Skin of body (tissue), 1 donor: ENCODE measurements at regions not wholly inside any gene's neighbourhood (a gene's known extent, or its start where the extent isn't known, plus 50 kb on each side); places are given as distances from the start of the nearest gene placed in this dataset.

Experiments used
- DNase-seq: peaks from one replicate; lab custom pipeline; 2025; lab: John Stamatoyannopoulos, UW

DNA sequence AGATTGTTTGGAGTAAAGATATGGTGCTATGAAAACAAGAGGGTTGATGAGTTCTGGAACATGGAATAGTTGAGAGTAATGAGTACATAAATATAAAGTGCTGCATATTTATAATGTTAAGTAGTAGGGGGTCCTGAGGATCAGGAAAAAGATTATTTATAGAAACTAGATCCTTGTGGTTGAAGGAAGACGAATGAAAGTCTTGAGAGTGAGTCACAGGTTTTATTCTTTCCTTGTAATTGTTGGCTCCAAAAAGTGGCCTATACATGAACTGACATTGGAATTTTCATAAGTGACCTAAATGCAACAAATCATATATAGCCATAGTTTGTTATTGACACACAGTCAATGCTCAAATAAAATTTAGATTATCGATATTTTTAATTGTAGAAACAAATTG is 440.4 kb upstream of the PRICKLE1 start:
- DNase-seq = no peak

DNA sequence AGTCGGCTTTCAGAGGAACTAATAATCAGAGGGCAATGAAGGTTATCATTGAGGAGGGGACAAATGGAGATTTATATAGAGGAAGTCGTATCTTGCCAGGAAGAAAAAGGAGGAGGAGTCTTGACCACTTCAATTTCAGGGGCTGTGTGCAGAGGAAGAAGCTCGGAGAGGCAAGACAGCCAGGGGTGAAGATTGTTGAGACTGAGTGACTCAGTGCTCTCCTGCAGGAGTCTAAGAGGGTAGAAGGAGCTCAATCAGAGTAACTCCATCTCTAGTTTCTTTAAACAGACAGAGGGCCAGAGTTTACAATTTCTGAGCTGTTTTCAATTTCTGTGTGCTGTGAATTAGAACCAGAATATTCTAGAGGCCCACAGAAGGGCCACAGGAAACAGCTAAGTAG is 439.3 kb upstream of the PRICKLE1 start:
- DNase-seq = no peak

DNA sequence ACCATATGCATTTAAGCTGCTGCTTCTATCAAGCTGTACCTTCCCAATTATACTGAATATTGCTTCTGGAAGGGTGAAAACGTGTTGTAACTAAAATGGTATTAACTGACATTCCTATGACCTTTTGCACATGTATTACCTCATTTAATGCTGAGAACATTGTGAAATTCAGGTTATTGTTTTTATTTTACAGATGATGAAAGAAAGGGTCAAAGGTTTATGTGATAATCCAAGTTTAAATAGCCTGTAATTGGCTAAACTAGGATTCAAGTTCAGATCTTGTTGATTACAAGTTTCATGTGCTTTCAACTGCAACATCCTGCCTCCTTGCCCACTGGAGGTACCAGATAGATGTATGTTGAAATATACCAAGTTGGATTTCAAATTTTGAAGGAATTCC is 433.3 kb upstream of the PRICKLE1 start:
- no peak for DNase-seq

DNA sequence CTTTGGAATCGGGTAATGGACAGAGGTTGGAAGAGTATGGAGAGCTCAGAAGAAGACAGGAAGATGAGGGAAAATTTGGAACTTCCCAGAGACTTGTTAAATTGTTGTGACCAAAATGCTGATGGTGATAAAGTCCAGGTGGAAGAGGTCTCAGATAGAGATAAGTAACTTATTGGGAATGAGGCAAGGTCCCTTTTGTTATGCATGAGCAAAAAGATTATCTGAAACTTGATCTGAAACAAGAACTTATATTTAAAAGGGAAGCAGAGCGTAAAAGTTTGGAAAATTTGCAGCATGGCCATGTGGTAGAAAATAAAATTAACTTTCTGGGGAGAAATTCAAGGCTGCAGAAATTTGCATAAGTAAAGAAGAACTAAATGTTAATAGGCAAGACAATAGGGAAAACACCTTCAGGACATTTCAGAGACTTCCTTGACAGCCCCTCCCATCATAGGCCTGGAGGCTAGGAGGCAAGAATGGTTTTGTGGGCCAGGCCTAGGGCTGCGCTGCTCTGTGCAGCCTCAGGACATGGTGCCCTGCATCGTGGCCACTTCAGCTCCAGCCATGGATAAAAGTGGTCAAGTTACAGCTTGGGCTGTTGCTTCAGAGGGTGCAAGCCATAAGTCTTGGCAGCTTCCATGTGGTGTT is 425.7 kb upstream of the PRICKLE1 start:
- DNase-seq = no peak

- no peak for DNase-seq
Observed at GRCh38 chr12:43011383-43011926, 421.9 kb upstream of the PRICKLE1 start.

DNA sequence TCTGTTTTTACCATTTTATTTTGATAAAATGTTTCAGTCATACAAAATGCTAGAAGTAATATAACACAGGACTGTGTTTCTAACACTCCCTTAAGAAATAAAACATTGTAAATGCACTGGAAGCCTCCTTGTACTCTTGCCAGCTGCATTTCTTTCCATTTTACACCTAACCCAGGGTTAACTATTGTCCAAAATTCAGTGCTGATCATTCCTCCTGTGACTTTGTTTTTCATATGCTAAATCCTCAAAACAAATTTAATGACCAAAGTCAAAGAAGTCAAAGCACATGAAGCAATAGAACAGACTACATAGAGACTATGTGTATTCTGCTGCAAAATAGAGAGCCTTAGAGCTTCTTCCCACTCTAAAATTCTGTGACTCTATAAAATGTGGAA is 420.3 kb upstream of the PRICKLE1 start:
- no peak for DNase-seq

- DNase-seq = no peak
Observed at GRCh38 chr12:43008953-43009845, 419.7 kb upstream of the PRICKLE1 start.

- DNase-seq = no peak
Observed at GRCh38 chr12:43004908-43005307, 415.4 kb upstream of the PRICKLE1 start.

DNA sequence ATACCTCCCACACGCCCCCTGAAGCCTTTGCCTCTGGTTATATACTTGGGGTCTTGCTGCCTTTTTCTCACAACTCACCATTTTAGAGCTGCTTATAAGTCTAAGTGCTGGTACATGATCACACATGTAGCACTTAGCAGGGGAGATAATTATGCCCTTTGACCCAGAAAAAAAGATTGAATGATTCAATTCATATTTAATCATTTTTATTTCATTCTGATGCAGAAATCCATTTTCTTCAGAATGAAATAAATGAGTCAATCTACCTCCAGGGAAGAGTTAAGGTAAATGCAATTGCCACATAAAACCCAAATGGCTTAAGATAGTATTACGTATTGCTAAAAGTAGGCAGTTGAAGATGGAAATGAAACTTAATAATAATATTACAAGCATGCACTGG is 414.6 kb upstream of the PRICKLE1 start:
- DNase-seq = no peak

DNA sequence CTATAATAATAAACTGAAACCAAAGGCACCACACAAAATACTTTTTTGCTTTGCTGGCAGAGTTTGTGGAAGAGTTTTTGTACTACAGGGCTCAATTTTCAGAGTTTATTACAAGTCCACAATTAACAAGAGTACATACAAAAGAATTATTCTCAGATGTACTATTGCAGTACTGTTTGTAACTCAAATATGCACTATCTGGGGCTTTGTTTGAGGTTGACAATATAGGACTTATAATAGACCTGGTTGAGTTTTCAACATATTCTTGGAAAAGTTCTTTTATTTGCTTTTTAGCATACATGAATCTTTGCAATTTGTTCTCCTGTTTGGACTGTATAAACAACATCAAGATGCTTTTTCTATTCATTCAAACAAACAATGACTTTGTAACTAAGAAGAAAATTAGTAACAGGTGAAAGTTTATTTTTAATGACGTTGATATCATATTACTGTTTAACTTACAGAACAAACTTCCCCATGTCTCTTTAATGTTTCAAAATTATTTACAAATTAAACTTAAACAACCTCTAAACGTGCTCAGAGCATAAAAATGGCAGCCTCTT is 407.4 kb upstream of the PRICKLE1 start:
- no peak for DNase-seq

DNA sequence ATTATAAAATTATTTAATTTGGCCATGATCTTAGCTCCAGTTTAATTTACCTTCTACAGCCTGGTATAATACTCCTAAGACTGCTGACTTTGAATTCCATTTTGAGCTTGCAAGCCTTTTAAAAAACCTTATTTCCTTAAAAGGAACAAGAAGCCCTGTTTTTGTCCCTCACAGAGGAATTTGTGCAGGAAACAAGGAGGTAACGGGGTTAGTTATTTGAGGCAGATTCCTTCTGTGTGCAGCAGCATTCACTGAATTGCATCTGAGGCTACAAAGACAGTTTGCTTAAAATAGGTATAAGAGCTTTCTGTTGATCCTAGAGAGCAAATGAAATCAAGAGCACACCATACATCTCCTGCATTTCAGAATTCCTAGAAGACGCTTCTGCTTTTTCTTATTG is 403.3 kb upstream of the PRICKLE1 start:
- DNase-seq = no peak

GRCh38 chr12:42990387-42990786 is 400.8 kb upstream of the PRICKLE1 start:
- no peak for DNase-seq

DNA sequence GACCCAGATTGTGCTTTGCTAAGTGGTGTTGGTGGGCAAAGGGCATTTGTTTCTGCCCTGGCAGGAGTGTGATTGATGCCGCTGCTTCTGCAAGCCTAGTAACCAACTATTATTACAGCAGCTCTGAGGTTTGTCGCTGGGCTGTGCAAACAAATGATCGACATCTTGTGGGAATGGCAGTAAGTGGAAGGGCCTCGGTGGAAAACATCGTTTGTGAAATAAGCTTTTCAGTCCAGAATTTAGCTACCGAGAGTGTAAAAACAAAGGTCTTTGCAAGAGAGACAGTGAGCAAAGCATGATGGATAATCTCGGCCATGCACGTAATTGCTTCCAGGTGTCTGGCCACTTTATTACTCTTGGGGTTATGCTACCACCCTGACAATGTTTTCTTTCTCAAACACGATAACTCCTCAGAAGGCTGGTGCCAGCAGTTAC is 397.7 kb upstream of the PRICKLE1 start:
- no peak for DNase-seq

- no peak for DNase-seq
Observed at GRCh38 chr12:42985506-42985905, 396.0 kb upstream of the PRICKLE1 start.

GRCh38 chr12:42982828-42983227 is 393.3 kb upstream of the PRICKLE1 start:
- no peak for DNase-seq

GRCh38 chr12:42981379-42981778 is 391.8 kb upstream of the PRICKLE1 start:
- no peak for DNase-seq

DNA sequence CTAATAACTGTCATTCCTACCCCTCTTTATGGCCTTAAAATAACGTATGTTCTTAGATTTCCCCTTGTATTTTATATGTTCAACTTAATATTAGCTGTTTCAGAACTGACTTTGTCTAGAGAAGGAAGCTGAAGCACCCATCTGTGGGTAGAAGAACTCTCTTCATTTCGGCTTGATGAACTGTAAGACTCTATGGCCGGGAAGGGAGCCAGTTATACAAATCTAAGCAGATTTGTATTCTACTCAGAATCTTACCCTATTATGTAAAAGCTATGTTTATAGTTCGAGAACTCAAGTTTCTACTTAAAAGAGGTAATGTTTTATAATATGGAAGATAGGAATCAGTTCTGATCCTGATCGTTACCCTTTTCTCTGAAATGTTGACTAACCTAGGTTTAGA is 390.9 kb upstream of the PRICKLE1 start:
- DNase-seq = no peak

DNA sequence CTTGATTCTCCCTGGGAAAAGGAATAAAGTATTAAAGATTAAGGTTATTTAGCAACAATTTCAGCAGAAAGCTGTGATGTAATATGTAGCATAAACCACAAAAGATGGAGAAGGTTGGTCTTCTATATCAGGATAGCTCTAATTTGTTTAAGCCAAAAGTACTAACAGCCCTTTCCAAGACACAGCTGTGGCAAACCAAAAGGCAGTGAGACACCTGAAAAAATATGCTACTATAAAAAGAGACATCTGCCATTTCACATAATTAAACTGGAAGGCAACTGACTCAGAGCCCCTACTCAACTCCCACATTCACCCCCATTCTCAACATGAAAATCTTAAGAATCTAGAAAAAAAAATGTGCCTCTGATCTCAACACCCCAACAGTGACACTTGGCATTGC is 390.2 kb upstream of the PRICKLE1 start:
- no peak for DNase-seq

DNA sequence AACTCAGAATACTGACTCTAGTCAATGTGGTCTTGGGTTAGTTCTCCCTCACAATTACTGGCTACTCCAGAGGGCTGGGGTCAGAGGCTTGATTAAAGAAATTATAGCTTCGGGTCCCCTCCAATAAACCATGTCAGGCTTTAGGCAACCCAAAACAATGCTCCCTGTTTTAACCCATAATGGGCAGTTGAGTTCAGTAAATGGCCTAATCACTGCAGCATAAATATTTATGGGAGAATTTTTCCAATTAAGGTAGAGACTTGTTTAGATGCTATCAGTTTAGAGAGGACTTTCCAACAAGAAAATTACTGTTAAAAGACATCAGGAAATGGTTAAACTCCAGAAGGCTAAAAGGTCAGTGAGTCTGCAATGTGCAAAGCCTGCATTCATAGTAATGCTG is 389.2 kb upstream of the PRICKLE1 start:
- no peak for DNase-seq

DNA sequence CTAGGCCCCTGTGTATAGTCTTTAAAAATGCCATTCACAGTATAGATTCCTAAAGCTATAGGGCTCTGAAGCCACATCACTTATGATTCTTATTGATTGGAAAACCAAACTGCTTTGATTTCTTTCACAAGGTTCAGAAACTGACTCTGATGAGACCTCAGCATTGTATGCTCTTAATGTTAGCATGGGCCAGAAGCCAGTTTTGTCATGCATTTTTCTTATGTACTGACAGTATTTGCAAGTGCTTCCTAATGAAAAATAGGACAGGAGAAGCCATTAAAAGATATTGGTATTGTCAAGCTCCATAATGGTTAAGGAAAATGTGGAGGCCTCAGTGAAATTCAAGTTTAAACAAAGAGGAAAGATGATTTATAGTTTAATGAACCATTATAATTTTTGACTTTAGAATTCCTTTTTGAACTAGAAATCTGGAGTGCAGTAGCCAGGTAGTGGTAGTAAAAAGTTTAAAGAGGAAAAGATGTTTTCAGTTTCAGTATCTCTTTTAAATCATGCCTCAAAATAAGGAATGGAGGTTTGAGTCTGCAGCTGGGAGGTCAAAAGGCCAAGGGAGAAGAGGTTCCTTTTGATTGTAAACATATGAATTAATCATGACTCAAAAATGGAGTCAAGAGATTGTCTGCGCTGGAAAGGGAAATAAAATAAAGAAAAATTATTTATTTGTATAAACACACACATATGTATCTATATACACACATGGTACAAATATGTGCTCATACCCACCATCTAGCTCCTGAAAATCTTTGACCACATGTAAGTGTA is 388.1 kb upstream of the PRICKLE1 start:
- DNase-seq = no peak

DNA sequence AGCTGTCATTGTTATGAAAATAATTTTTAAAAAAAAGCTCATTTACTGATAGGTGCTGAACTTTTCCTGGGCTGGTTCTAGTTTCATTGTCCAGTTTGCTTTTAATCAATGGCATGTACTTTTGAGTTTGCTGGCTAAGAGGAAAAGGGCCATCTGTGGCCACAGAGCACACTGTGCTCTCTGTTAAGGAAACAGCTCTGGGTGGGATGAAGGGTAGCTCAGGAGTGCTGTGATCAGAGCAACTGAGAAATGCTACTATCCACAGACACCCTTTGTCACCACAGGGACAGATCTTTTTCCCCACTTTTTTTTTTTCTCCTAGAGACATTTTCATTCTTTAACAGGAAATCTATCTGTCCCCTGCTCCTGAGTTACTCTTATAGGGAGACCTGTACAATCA is 387.1 kb upstream of the PRICKLE1 start:
- DNase-seq = no peak

GRCh38 chr12:42976122-42976521 is 386.6 kb upstream of the PRICKLE1 start:
- no peak for DNase-seq
